CD4-positive, alpha-beta T cell treated with Interleukin-15 for 4 hours (primary cell): ENCODE measurements at regions not wholly inside any gene's neighbourhood (a gene's known extent, or its start where the extent isn't known, plus 50 kb on each side); places are given as distances from the start of the nearest gene placed in this dataset.

ENCODE experiments used
- DNase-seq: peaks from one replicate; pipeline ENCODE4 v3.0.0-alpha.2; 2020; ENCODE audit warnings: low spot score

GRCh38 chr1:83027511-83027910, 971.4 kb downstream of the TTLL7 start:
- DNase-seq = no peak

DNA sequence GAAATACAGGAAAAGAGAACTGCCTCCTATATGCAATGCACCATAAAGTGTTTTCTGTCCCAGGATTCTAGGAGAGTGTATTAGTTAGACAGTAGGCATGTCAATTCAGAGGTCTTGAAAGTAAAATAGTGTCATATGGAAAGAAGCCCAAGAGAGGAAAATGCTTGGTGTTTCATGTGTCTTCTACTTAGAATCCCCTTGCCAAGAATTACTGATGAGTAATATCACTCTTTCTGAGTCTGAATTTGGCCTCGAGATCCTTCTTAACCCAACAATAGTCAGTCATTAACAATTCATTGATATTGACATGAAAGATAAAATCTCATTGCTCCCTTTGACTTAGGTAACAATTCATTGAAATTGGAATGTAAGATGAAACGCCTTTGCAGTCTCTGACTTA, 972.2 kb downstream of the TTLL7 start:
- DNase-seq = no peak

DNA sequence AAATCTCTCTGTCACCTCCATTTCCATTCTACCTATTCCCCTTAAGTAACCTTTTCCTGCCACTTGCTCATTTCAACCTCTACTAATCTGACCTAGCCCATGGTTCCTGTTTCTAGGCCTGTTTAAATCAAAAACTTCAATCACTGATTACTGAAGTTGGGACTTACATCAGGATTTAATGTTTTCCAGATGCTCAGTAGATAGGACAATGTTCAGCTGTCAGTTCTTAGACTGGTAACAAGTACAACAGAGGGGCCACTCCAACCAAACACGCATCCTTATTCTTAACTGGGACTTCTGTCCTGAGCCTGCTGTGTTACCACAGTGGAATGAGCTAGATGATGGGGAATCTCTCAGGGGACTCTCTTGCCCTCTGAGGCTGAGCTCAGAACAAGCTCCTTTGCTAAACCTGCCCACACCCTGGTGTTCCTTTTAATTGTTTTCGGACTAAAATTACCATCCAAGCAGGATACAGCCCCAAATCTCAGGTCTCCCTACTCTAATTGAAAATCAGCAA, 974.6 kb downstream of the TTLL7 start:
- no peak for DNase-seq

- DNase-seq = no peak
Measured at GRCh38 chr1:83023212-83023611, 975.7 kb downstream of the TTLL7 start.

GRCh38 chr1:83022206-83022605, 976.7 kb downstream of the TTLL7 start:
- no peak for DNase-seq

- no peak for DNase-seq
Measured at GRCh38 chr1:83017701-83018100, 981.2 kb downstream of the TTLL7 start.

DNA sequence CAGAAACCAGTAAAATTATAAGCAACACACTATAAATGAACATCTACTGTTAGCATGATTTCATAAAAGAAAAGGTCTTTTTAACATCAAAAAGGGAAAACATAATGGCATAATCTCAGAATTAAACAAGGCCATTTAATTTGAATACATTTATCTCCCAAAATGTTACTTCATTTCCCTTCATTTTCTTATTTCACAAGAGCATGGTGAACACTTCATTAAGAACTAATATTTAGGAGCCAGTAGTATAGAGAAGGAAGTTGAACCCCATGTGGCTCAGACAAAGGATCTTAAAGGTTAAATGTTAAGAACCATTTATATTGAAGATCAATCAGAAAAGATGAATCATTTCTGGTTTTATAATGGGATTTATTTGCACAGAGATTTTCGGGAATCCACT, 981.7 kb downstream of the TTLL7 start:
- DNase-seq = no peak

DNA sequence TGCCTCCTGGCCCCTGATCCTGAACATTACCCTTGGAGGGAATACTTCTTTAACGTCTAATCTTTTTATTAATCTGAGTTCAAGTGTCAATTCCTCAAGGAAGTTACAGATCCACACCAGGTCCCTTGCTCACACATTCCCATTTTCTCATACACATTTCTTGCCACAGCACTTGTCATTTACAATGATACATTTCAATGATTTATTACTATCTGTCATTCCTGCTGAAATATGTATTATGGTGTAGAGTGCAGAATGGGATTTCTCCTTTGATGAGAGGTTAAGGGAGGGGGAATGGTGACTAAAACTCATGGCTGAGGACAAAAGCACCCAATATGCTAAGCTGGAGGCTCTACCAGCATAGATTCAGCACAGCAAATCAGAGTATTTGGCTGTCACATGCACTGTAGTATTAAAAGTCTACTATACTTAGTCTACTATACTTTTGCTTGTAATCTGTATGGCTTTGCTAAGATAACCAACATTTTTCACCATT, 982.5 kb downstream of the TTLL7 start:
- no peak for DNase-seq

DNA sequence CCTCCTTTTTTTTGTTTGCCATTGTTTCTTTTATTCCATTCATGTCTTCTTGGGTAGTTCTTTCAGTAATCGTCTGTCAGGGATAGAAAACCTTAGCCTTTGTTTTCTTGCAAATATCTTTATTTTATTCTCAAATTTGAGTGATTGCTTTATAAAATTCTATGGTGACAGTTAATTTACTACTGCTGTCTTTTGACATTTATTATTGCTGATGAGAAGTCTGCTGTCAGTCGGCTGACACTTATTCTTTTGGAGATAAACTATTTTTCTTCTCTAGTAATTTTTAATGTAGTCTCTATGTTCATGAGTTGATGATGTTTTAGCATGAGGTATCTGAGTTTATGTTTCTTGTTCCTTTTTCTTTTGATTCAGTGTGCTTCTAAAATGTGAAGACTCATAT, 983.8 kb downstream of the TTLL7 start:
- DNase-seq = no peak

- no peak for DNase-seq
Measured at GRCh38 chr1:83012950-83013349, 986.0 kb downstream of the TTLL7 start.

GRCh38 chr1:83011265-83011664, 987.7 kb downstream of the TTLL7 start:
- DNase-seq = no peak

DNA sequence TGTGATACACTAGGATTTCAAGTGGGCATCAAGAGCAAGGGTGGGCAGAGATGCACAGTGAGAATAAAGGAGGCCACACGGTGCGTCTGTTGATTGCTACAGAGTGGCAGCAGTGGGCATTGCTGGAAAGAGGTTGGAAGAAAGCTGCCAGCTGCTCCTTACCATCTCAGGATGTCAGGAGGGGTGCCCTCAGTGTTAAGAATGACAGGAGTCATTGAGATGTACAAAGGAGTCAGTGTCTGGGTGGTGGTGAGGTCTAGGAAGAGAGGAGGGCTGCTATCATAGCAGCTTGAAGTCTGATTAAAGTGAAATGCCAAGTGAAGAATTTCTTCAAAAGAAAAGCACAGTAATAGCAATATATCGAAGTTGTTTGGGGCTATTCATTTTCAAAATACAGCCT, 992.7 kb downstream of the TTLL7 start:
- no peak for DNase-seq

DNA sequence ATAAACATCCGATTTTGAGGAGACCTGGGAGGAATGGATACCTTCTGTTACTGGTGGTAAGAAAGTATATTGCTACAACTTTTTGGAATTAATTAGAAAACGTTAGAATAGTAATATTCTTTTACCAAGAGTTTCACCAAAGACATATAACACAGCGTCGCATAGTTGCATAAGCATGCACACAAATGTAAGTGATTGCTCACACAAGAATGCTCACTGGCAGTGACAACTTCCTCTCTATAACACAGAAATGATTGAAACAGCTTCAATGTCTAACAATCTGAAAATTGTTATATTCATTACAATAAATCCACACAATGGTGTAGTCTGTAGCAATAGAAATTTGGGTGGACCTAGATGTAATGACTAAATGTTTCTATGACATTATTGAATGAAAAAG, 998.6 kb downstream of the TTLL7 start:
- no peak for DNase-seq

DNA sequence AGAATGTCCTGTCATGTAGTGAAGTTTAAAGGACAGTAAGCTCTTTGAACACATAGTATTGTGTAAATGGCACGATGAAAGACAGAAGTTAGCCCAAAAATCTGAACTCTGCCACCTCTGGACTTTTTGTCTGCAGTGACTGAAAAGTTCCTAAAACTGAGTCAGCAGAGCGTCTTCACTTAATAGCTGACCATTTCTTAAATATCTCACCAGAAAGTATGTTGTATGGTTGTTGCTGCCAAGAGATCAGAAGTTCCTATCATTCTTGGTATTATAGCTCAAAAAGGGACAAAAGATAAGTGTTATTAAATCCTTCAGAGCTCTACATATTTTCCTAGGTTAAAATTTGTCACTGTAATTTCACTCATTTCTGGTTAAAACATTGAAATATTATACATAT, 1003.0 kb downstream of the TTLL7 start:
- no peak for DNase-seq

GRCh38 chr1:82994616-82995263, 1004.2 kb downstream of the TTLL7 start:
- DNase-seq = no peak

DNA sequence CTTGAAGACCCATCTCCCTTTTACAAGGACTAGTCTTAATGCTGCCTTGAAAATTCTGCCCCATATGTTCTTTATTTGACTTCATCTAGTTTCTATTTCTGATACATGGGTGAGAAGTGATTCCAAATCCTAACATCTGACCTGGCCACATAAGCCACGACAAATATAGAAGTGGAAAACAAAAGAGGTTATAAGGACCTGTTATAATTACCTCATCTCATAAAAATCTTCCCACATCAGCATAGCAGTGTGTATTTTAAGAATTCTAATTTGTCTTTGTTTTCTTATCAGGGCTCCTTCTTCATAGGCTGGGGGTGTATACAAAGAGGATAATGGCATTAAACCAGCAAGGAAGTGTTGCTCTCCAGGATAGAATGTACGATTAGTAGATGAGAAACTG, 1007.4 kb downstream of the TTLL7 start:
- DNase-seq = no peak

GRCh38 chr1:82979593-82980236, 1019.2 kb downstream of the TTLL7 start:
- DNase-seq = no peak

GRCh38 chr1:82978461-82979324, 1020.2 kb downstream of the TTLL7 start:
- DNase-seq = no peak

- no peak for DNase-seq
Measured at GRCh38 chr1:82972841-82973553, 1025.9 kb downstream of the TTLL7 start.

DNA sequence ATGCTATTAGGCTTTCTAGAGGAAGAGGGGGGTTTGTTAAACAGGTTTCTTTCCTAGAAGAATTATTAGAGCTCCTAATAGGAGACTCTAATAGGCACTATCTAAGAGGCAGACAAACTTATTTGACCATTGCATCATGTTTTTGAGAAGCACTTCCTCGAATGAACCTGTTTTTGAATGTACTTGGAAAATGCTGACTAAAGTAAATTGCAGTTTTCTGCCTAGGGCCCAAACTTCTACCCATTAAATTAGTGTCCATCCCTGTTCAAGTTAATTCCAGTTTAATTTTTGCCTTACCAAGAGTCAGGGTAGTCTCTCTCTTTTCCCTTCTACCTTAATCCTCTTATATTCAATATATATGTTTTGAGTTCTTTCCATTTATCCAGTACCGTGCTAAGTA, 1029.6 kb downstream of the TTLL7 start:
- no peak for DNase-seq

- DNase-seq = no peak
Measured at GRCh38 chr1:82962658-82963057, 1036.3 kb downstream of the TTLL7 start.

DNA sequence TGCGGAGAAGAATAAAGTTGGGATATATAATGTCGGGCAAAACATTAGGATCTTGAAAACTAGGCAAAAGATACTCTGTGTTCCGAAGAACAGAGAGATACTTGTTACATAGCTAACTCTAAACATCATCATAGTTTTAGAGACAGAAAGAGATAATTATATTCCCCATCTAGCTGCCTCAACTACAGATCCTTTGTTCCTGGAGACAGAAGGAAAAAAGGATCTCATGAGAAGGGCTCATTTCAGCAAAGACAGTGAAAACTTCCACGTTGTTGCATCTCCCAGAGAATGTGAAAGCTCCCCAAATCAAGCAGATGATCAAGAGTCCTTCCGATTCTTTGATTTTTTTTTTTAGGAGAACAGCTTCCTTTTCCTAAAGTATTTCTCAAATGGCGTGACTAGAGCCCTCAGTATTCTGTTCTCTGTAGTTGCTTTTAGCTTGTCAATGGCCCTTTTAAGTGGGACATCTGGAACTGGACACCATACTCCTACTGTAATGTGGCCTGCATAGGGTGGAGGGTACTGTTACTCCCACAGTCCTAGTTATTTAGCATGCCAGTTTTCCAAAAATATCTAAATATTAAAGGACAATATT, 1048.2 kb downstream of the TTLL7 start:
- no peak for DNase-seq
